ENCODE measurements at regions not wholly inside any gene's neighbourhood (a gene's known extent, or its start where the extent isn't known, plus 50 kb on each side); places are given as distances from the start of the nearest gene placed in this dataset.

GRCh38 chr20:52493171-52493721, 301.7 kb upstream of the ZFP64 start:
- no peak for DNase-seq (ENCODE audit: low read depth in 2 of 2)

- no peak for DNase-seq (ENCODE audit: low read depth in 2 of 2)
Observed at GRCh38 chr20:52490711-52491430, 299.3 kb upstream of the ZFP64 start.

GRCh38 chr20:52484438-52484837, 292.9 kb upstream of the ZFP64 start:
- DNase-seq (ENCODE audit: low read depth in 2 of 2), result no peak

- DNase-seq (ENCODE audit: low read depth in 2 of 2), result no peak
Observed at GRCh38 chr20:52483382-52483781, 291.8 kb upstream of the ZFP64 start.

GRCh38 chr20:52482044-52482443, 290.5 kb upstream of the ZFP64 start:
- no peak for DNase-seq (ENCODE audit: low read depth in 2 of 2)

- no peak for DNase-seq (ENCODE audit: low read depth in 2 of 2)
Observed at GRCh38 chr20:52481443-52481842, 289.9 kb upstream of the ZFP64 start.

- no peak for DNase-seq (ENCODE audit: low read depth in 2 of 2)
Observed at GRCh38 chr20:52476074-52476750, 284.6 kb upstream of the ZFP64 start.

- no peak for DNase-seq (ENCODE audit: low read depth in 2 of 2)
Observed at GRCh38 chr20:52473186-52473585, 281.6 kb upstream of the ZFP64 start.

GRCh38 chr20:52470561-52470960, 279.0 kb upstream of the ZFP64 start:
- DNase-seq (ENCODE audit: low read depth in 2 of 2), result no peak

GRCh38 chr20:52469128-52469527, 277.5 kb upstream of the ZFP64 start:
- no peak for DNase-seq (ENCODE audit: low read depth in 2 of 2)

GRCh38 chr20:52465991-52466390, 274.4 kb upstream of the ZFP64 start:
- no peak for DNase-seq (ENCODE audit: low read depth in 2 of 2)

- DNase-seq (ENCODE audit: low read depth in 2 of 2), result no peak
Observed at GRCh38 chr20:52461582-52461981, 270.0 kb upstream of the ZFP64 start.

- no peak for DNase-seq (ENCODE audit: low read depth in 2 of 2)
Observed at GRCh38 chr20:52459150-52459549, 267.6 kb upstream of the ZFP64 start.

- no peak for DNase-seq (ENCODE audit: low read depth in 2 of 2)
Observed at GRCh38 chr20:52457826-52458225, 266.2 kb upstream of the ZFP64 start.

GRCh38 chr20:52454660-52455059, 263.1 kb upstream of the ZFP64 start:
- DNase-seq (ENCODE audit: low read depth in 2 of 2), result no peak

- no peak for DNase-seq (ENCODE audit: low read depth in 2 of 2)
Observed at GRCh38 chr20:52448513-52449232, 257.1 kb upstream of the ZFP64 start.

- no peak for DNase-seq (ENCODE audit: low read depth in 2 of 2)
Observed at GRCh38 chr20:52447225-52447551, 255.6 kb upstream of the ZFP64 start.

- no peak for DNase-seq (ENCODE audit: low read depth in 2 of 2)
Observed at GRCh38 chr20:52446421-52447224, 255.0 kb upstream of the ZFP64 start.

- DNase-seq (ENCODE audit: low read depth in 2 of 2), result no peak
Observed at GRCh38 chr20:52444455-52444854, 252.9 kb upstream of the ZFP64 start.

- DNase-seq (ENCODE audit: low read depth in 2 of 2), result no peak
Observed at GRCh38 chr20:52443874-52444273, 252.3 kb upstream of the ZFP64 start.

GRCh38 chr20:52441710-52442109, 250.1 kb upstream of the ZFP64 start:
- DNase-seq (ENCODE audit: low read depth in 2 of 2), result no peak

GRCh38 chr20:52439375-52439774, 247.8 kb upstream of the ZFP64 start:
- no peak for DNase-seq (ENCODE audit: low read depth in 2 of 2)

Measured in stimulated activated CD4-positive, alpha-beta T cell treated with anti-CD3 and anti-CD28 coated beads, Interleukin-1b, Interleukin-23, amount 100 ng/mL, for 4 hours (primary cell).